Prostate gland (tissue), 2 donors: ENCODE measurements at regions not wholly inside any gene's neighbourhood (a gene's known extent, or its start where the extent isn't known, plus 50 kb on each side); places are given as distances from the start of the nearest gene placed in this dataset.

Experiments
- POLR2A ChIP-seq: fragments of 450-650 bp; IDR thresholded peaks from one replicate; pipeline ENCODE4 v1.6.1; 2016; ENCODE audit warnings: antibody characterized with exemption, mild to moderate bottlenecking
- POLR2AphosphoS5 ChIP-seq: sonication (generic); formaldehyde crosslinking; IDR thresholded peaks from one replicate; pipeline ENCODE4 v1.6.1; 2017; ENCODE audit warnings: antibody characterized with exemption
- TF ChIP-seq, protein P1 (sequence below), 4 experiments: fragments of 200-600 bp in 2 of 4; fragments of 450-650 bp in 2 of 4; sonication (generic) in 2 of 4; IDR thresholded peaks; 1 replicate in 3 of 4; 2 replicates in 1 of 4; pipeline ENCODE4 v1.5.1; 2016 to 2019; ENCODE audit warnings: antibody characterized with exemption in 4 of 4, mild to moderate bottlenecking in 2 of 4, moderate library complexity in 2 of 4

- TF ChIP-seq, protein P1, sequence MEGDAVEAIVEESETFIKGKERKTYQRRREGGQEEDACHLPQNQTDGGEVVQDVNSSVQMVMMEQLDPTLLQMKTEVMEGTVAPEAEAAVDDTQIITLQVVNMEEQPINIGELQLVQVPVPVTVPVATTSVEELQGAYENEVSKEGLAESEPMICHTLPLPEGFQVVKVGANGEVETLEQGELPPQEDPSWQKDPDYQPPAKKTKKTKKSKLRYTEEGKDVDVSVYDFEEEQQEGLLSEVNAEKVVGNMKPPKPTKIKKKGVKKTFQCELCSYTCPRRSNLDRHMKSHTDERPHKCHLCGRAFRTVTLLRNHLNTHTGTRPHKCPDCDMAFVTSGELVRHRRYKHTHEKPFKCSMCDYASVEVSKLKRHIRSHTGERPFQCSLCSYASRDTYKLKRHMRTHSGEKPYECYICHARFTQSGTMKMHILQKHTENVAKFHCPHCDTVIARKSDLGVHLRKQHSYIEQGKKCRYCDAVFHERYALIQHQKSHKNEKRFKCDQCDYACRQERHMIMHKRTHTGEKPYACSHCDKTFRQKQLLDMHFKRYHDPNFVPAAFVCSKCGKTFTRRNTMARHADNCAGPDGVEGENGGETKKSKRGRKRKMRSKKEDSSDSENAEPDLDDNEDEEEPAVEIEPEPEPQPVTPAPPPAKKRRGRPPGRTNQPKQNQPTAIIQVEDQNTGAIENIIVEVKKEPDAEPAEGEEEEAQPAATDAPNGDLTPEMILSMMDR (IDR thresholded peaks at IDR 0.05), result no peak
- TF ChIP-seq POLR2A, result no peak
- no peak for TF ChIP-seq POLR2AphosphoS5
Observed at GRCh38 chr7:35411331-35411730, 157.4 kb upstream of the TBX20 start.
